ENCODE measurements at regions not wholly inside any gene's neighbourhood (a gene's known extent, or its start where the extent isn't known, plus 50 kb on each side); places are given as distances from the start of the nearest gene placed in this dataset.

DNA sequence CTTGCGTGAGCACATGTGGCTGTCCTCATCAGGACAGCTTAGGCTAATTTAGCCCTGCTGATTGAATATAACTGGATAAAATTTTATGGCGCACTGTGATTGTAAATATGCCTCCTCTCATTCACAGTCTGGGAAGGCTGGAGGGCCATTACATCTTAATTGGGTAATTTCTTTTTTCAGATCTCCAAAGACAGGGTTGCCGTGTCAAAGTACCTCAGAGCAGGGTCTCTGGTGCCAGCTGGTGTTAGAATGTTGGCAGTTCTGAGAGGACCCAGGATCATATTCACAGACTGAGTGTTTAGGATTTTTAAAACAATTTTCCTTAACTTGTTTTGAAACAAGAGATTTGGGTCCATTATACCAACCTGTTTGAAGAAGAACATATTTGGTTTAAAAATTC lies 455.7 kb upstream of the TLE4 start:
- DNase-seq (ENCODE audit: insufficient read length, low spot score): no peak
- no peak for FAIRE-seq

DNA sequence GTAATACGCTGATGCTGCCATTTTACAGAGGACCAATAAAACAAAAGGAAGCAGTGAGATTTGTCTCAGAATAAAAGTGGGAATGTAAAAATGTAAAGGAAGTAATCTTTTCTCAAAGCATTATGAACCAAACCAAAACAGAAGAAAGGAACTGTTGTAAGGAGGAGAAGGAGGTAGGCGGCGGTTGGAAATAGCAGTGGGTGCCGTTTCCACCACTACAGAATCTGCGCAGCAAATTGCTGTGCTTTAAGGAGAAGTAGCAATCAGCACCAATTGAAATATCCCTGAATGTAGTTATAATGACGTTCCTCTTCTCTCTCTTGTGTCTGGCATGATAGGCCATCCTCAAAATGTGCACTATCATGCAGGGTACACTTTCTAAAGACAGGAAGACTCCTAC lies 455.1 kb upstream of the TLE4 start:
- FAIRE-seq: no peak

DNA sequence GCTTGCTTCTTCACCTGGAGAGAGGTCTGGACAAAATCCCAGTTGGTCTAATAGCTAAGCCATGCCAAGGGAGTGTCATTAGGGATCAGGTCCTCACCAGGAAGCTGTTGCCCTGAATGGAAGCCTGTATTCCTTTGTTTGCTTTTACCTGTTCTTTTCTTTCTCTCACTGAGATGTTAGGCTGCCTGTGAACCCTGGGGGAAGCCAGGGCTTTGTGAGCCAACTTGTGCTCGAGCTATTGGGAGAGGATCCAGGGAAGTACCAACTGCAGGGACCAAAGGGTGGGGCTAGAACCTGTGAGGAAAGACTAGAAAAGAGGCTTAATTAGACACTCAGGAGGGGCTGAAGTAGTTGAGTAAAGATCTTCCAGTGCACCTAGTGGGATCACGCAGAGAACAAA lies 451.2 kb upstream of the TLE4 start:
- DNase-seq (ENCODE audit: insufficient read length, low spot score): no peak
- no peak for FAIRE-seq

More for the DNA sequence above, 455.1 kb upstream of the TLE4 start:
- DNase-seq (ENCODE audit: insufficient read length, low spot score): no peak

DNA sequence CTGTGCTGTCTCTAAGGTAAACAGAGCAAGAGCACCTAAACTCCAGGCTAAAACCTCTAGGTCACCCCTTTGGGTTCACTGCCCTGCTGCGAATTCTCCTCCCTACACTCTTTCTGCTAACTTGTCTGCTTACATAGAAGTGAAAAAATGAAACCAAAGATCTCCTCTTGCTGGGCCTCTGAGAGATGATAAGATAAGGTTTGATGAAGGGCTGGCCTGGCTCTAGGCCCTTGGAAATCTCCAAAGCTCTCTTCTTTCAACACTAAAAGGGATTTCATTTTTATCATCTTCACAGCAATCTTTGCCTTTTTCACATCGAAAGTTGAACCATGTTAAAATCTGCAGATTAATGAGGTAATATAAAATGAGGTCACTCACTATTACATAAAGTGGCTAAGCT lies 450.8 kb upstream of the TLE4 start:
- FAIRE-seq (no peak), DNase-seq (ENCODE audit: insufficient read length, low spot score) (no peak)

DNA sequence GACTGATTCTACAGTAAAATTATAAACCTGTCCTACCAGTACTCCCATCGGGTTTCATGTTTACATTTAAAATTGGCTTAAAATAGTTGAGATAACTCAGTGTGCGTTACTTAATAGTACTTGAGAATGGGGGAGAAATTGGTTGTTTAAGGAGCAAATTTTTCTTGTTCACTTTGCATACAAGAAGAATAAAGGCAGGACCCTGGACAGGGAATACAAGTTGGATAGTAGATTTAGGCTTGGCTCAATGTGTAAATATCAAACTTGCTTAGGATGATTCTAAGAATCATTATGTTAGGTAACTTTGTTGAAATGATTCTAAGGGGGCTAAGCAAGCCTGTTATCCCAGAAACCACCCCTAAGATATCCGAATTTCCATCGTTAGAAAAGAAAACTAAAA lies 448.4 kb upstream of the TLE4 start:
- DNase-seq (ENCODE audit: insufficient read length, low spot score) (no peak), FAIRE-seq (no peak)

DNA sequence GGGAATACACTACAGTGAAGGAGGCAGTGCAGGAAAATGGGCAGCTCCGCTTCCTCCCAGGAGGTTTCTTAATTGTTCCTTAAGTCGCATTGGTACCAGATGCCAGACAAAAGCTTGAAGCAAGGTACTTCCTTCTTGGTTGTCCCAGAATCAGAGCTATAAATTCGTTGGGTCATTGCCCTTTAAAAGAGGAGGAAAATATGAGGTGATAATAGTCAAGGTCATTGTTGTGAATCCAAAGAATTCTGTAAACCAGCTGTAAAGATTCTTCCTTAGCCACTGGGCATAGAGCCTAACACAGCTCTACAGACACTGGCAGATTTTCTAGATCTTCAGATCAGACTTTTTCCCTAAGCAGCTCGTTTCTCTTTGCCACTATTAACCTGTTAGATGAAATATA lies 444.1 kb upstream of the TLE4 start:
- no peak for DNase-seq (ENCODE audit: insufficient read length, low spot score)
- FAIRE-seq: no peak

DNA sequence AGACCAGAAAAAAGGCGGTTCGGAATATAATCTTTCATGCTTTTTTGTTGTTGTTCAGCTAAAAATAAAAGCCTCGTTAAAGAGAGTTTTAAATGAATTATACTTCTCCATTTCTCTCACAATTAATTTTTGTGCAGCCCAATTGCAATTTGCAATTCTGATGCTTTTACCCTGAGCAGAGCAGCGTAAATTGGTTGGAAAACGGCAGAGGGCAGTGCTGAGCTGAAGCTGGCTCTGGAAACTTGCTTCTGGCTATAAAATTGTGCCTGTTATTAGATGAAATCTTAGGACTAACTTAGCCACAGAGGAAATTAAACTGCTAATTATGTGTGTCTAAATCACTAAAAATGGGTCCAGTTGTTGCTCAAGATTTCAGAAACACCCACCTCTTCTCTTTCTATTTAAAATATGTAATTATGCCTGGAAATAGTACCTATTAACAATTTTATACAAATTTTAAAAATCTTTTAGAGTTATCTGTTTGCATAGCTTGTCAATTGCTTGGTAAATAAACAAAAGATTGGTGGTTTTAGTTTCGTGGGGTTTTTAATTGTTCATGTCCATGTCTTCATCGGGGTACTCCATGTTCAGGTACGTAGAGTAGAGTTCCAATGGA lies 441.8 kb upstream of the TLE4 start:
- FAIRE-seq (no peak), DNase-seq (ENCODE audit: insufficient read length, low spot score) (no peak)

DNA sequence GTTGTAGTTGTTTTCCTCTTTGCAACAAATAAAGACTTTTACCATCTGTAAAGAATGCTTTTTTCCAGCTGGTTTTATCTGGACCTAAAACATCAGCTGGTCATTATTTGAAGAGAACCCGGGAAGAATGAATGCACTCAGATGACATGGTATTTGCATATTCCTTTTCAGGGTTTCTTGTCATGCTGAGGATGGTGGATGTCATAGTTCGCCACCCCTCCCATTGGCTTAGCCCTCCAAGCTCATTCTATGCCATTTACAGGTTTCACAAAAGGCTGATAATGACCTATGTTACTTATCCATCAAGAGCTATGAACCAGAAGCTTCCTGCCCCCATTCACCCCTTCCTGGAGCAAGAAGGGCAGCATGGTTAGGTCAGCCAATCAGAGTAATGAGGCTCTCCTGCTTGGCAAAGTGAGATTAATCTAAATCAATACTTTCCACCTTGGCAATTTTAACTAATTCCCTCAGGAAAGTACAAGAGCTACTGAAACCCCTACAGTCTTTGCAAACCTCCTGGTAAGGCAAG lies 440.5 kb upstream of the TLE4 start:
- DNase-seq (ENCODE audit: insufficient read length, low spot score) (no peak), FAIRE-seq (no peak)

DNA sequence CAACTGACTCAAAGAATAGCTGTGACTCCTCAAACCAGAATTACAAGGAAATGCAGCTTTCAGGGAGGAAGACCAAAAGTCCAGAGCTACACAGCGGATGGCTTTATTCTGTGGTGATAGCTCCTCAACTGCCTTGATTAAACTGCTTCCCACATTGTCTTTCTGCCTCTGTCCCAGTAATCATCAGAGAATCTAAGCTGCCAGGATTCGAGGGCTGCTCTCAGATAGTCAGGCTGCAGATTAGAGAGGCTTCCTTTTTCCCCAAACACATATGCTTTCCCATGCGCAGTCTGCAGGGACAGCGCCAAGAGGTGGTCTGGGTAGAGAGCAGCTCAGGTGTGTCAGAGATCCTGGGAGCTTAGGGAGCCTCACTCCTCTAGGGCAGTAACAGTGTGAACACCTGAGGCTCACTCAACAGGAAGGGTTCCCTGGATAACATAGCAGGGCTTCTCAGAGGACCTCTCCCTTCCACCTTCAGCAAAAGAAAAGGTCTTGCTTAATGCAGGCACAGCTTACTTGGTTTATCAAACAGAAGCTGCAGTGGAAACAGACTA lies 439.9 kb upstream of the TLE4 start:
- no peak for FAIRE-seq

DNA sequence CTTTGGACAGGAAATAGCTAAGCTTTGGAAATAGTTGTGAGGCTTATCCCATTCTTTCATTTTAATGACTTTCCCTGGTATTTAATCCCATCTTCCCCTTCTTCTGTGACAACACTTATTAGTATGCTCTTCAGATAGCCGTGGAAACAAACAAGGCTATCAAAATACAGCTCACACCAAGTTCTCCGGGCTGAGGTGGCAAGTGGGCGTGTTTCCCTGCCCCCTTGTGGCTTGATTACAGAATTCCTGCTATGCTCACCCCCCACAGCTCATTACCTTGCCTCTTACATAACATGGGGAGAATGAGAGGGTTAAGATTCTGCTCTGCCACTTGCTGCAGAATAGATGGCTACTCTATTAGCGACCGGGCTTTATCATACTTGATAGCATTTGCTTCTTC lies 437.1 kb upstream of the TLE4 start:
- FAIRE-seq (no peak), DNase-seq (ENCODE audit: insufficient read length, low spot score) (no peak)

More for the DNA sequence above, 439.9 kb upstream of the TLE4 start:
- DNase-seq (ENCODE audit: insufficient read length, low spot score): no peak

DNA sequence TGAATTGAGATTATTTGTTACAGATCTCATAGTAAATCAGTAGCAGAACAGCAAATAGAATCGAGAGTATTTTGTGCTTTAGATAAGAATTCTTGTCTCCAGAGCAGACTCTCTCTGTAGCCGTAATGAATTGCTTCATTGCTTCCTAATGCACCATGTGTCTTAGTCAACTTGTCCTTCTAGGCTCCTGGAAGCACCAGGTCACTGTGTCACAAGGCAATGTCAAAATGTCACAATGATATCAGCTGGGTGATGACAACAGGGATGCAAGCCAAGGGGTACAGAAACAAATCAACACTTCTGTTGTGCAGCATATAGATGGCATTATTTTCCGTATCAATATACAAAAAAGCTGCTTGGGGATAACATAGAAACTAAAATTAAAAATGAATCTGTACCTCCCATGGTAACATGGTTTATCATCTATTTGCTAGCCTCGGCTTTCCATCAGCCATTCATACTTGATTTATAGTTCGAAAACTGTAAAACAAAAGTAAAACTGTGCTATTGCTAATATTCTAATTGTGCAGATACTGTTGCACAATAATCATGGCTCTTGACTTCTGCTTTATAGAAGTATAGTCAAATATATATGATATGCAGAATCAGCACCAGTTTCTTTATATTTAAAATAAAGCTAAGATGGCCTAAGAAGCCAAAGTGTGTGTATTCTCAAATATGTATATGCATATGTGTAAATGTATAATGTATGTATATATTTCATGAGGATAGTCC lies 435.9 kb upstream of the TLE4 start:
- FAIRE-seq (no peak), DNase-seq (ENCODE audit: insufficient read length, low spot score) (no peak)

DNA sequence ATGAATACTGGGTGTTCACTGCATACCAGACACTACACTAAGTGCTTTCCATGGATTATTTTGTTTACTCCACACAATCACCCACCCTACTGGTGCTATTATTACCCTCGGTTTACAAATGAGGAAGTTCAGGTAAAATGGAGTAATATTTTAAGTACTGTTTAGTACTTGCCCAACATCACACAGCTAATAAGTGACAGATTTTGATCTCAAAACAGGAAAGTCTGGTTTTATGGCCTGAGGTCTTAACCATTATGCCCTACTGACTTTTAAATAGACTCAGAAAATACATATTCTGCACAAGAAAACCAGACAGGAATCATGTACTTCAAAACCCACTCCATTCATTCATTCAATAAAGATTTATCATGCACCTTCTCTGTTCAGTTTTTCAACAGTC lies 431.0 kb upstream of the TLE4 start:
- no peak for FAIRE-seq
- DNase-seq (ENCODE audit: insufficient read length, low spot score): no peak

DNA sequence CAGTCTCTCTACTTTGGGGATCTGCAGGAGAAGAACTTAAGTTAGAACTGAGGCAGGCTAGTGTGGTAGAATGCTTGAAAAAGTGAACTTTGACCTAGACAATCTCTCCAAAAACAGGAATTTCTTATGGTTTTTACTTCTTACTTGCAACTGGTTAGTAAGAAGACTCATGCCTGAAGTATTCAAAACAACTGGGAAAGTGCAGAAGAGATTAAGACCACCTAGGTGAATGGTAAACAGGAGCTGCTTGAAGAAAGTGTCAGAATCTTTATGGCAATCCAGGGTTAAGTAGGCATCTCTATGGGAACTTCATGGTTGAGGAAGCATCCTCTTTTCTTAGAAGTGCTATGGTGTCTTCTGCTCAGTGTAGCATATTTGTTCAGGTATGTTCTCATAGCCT lies 428.6 kb upstream of the TLE4 start:
- DNase-seq (ENCODE audit: insufficient read length, low spot score) (no peak), FAIRE-seq (no peak)

DNA sequence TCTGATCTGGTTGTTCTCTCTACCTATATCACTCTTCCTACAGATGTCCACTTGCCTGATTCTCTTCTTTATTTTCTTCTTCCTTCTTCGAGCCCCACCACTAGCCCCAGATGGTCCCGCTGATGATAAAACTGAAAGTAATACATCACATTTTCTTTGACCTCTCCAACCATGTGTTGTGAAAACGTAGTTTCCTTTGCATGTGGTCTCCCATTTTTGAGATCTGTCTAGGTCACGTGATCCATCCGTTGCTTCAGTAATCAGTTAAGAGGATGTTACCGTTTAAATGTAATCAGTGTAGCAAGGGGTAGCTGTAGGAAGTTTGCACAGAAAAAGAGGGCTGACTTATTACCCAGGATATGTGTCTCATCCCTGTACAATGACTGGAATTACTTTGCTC lies 426.3 kb upstream of the TLE4 start:
- DNase-seq (ENCODE audit: insufficient read length, low spot score): no peak
- FAIRE-seq: no peak

DNA sequence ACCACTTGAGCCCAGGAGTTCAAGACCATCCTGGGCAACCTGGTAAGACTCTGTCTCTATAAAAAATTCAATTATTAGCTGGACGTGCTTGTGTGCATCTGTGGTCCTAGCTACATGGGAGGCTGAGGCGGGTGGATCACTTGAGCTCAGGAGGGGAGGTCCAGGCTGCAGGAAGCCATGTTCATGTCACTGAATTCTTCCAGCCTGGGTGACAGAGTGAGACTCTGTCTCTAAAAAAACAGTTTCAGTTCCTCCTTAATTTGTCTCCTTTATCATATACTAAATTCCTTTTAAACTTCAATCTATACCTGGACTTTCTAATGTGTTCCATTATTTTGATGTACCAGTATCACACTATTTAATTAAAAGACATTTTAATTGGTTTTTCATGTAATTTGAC lies 422.2 kb upstream of the TLE4 start:
- FAIRE-seq (no peak), DNase-seq (ENCODE audit: insufficient read length, low spot score) (no peak)

DNA sequence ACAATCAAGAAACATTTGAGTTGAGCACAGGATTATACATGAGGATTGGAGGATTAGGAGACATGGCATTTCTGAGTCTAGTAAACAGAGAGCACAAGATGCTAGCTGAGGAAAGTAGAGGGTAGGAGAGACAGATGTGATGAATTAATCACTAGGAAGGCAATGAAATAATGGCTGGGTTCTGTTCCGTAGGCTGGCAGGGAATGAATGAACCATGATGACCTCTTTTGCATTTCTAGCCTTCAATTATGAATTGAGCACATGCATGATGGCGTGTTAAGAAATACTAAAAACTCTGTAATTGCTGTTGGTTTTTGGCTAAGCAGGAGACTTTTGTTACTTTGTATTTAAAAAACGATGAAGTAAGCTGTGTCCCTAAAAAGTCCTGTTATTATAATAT lies 420.0 kb upstream of the TLE4 start:
- no peak for DNase-seq (ENCODE audit: insufficient read length, low spot score)
- no peak for FAIRE-seq

DNA sequence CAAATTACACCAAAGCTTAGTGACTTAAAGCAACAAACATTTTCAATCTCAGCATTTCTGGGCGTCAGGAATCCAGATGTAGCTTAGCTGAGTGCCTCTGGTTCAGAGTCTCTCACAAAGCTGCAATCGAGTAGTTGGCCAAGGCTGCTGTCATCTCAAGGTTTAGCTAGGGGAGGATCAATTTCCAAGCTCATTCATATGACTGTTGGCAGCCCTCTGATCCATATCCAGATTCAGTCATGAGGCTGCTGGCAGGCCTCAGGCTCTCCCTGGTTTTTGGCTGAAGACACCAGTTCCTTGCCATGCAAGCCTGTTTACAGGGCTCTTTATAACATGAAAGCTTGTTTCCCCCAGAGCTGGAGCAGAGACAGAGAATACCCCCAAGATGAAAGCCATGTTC lies 419.5 kb upstream of the TLE4 start:
- FAIRE-seq (no peak), DNase-seq (ENCODE audit: insufficient read length, low spot score) (no peak)

DNA sequence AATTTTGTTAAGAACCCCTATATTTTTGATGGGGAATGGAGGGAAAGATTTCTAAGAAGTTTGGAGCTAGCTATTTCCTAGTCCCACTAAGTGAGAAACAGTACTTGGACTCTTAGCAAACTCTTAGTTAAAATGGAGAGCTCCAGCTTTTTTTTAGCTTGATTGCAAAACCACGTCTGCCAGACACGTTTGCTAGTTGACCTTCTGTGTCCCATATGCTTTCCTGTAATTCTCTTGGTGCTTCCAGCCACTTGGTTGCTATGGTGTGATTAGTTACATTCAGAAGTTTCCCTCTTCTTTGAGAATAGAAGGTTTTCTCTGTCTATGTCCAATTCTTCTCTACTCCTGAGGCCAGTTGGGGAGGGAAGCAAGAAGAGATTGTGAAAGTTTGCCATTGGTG lies 417.0 kb upstream of the TLE4 start:
- no peak for FAIRE-seq
- DNase-seq (ENCODE audit: insufficient read length, low spot score): no peak

DNA sequence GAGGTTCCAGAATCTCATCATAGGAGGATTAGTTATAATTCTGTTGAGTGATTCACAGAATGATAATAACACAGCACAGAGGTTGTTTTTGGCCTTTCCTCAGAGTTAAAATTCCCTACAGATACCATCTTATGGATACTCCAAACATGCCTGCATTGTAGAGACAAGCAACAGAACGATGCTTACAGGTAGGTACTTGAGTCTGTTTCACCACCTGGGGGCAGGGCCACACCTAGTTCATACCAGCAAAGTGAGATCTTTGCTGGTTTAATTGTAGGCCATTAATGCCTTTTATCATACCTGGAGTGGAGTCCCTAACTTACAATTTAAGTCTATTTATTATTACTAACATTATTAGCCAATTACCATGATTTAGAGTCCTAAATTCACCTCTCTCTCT lies 416.5 kb upstream of the TLE4 start:
- DNase-seq (ENCODE audit: insufficient read length, low spot score) (no peak), FAIRE-seq (no peak)

DNA sequence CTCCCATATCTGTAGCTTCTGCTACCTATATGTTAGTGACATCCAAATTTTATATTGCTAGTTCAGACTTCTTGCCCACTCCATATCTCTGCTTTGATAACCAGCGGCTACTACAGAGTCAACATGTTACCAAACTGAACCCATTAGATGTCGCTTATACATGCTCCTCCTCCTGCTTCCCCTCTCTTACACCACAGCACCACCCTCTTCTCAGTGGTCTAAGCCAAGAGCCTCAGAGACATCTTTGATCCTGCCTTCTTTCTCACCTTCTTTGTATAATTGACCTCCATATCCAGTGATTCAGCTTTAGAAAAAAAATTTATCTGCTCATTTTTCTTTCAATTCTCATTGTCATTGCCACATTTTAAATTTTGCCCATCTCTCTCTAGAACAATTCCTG lies 408.2 kb upstream of the TLE4 start:
- no peak for DNase-seq (ENCODE audit: insufficient read length, low spot score)
- FAIRE-seq: no peak

DNA sequence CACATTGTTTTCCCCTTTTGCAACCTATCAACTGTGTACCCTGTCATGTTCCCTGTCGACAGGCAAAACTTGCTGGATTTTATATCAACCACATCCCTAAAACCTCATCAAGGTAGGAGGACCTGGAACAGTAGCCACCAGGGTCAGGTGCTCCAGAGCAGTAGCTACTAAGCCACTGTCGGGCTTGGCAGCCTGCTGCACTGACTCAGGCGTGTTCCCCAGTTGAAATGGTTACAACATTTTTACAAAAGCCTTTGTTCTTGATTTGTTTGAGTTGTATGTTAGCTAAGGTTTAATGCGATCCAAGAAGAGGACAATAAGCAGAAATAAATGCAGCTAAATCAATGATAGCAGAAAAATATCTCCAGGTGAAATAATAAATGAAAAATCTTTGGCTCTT lies 407.4 kb upstream of the TLE4 start:
- FAIRE-seq: no peak
- no peak for DNase-seq (ENCODE audit: insufficient read length, low spot score)

DNA sequence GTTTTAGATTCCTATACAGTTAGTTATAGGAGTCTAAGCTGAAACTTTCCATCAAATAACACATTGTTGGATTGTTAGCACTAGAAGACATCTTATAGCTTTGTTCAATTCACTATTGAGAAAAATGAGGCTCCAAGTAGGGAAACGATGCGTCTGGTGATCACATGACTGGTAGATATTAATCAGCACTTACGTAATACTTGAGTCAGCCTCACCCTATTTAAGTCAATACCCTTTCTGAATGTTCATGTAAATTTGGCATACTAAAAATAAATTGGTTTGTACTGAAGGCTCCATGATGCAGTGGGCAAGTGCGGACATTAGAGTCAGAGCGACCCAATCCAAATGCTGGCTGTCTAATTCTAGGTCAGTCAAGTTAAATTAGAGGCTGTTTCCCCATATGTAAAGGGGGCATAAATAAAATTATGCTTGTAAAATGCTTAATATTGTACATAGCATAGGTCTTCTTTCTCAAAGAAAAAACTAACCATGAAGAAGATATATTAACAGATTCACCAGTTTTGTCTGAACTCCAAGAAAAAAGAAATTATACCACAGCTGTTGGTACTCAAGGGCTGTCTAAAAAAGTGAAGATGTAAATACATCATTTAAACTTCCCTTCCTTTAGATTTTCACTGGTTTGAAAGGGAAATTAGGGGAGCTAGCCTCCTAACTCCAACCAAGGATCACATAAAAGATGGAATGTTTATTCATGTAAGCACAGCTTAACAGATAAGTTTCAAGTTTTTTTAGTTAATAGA lies 406.6 kb upstream of the TLE4 start:
- DNase-seq (ENCODE audit: insufficient read length, low spot score): no peak
- FAIRE-seq: no peak
